ENCODE measurements at regions not wholly inside any gene's neighbourhood (a gene's known extent, or its start where the extent isn't known, plus 50 kb on each side); places are given as distances from the start of the nearest gene placed in this dataset.

- Histone ChIP-seq H3K9me3 (ENCODE audit: control insufficient read depth in 2 of 3, insufficient read depth in 1 of 3, low read length in 3 of 3) (no peaks in the 10 kb centered on the region), H3K4me1 (ENCODE audit: control insufficient read depth in 2 of 3, insufficient read depth in 2 of 3, low read depth in 1 of 3, low read length in 3 of 3) (no peaks in the 10 kb centered on the region), H3K4me3 (ENCODE audit: low read length in 3 of 3) (no peak overlapping the region), H3K27me3 (ENCODE audit: control insufficient read depth, insufficient read depth, low read length) (no peaks in the 10 kb centered on the region), H3K27ac (ENCODE audit: low read depth in 2 of 2, low read length in 2 of 2) (no peak overlapping the region), H3K36me3 (ENCODE audit: control insufficient read depth in 2 of 3, insufficient read depth in 3 of 3, low read length in 3 of 3) (no peaks in the 10 kb centered on the region), H3K9ac (ENCODE audit: low read length in 3 of 3) (no peak overlapping the region)
- no peak for FAIRE-seq
- no peak for DNase-seq
- TF ChIP-seq, protein P1, sequence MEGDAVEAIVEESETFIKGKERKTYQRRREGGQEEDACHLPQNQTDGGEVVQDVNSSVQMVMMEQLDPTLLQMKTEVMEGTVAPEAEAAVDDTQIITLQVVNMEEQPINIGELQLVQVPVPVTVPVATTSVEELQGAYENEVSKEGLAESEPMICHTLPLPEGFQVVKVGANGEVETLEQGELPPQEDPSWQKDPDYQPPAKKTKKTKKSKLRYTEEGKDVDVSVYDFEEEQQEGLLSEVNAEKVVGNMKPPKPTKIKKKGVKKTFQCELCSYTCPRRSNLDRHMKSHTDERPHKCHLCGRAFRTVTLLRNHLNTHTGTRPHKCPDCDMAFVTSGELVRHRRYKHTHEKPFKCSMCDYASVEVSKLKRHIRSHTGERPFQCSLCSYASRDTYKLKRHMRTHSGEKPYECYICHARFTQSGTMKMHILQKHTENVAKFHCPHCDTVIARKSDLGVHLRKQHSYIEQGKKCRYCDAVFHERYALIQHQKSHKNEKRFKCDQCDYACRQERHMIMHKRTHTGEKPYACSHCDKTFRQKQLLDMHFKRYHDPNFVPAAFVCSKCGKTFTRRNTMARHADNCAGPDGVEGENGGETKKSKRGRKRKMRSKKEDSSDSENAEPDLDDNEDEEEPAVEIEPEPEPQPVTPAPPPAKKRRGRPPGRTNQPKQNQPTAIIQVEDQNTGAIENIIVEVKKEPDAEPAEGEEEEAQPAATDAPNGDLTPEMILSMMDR (IDR thresholded peaks at IDR 0.05; ENCODE audit: borderline replicate concordance, extremely low read depth, insufficient read depth) = no peak
- intact Hi-C loops (cut with DNase I) = no loop called here
These were observed 77.6 kb upstream of the RGS18 start for GRCh38 chr1:192080684-192081083.

DNA sequence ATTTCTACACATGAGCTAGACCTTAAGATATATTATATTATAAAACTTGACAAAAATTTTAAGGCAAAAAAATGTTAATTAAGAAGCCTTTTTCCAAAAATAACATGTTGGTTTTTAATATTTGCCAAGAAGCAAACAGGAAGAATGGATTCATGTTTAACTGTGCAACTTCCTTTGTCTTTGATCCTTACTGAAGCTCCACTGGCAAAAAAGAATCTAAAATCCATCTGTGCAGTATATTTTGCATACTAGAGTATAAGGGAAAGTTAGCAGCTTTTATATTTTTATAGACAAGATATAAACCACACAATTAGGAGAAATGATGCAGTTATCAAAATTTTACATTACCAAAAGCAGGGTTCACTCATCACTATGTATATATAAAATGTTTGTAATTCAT is 76.9 kb upstream of the RGS18 start:
- Histone ChIP-seq H3K4me3 (ENCODE audit: low read length in 3 of 3) (no peak overlapping the region), H3K27me3 (ENCODE audit: control insufficient read depth, insufficient read depth, low read length) (no peaks in the 10 kb centered on the region), H3K9me3 (ENCODE audit: control insufficient read depth in 2 of 3, insufficient read depth in 1 of 3, low read length in 3 of 3) (no peaks in the 10 kb centered on the region), H3K9ac (ENCODE audit: low read length in 3 of 3) (no peak overlapping the region), H3K4me1 (ENCODE audit: control insufficient read depth in 2 of 3, insufficient read depth in 2 of 3, low read depth in 1 of 3, low read length in 3 of 3) (no peaks in the 10 kb centered on the region), H3K36me3 (ENCODE audit: control insufficient read depth in 2 of 3, insufficient read depth in 3 of 3, low read length in 3 of 3) (no peaks in the 10 kb centered on the region), H3K27ac (ENCODE audit: low read depth in 2 of 2, low read length in 2 of 2) (no peak overlapping the region)
- TF ChIP-seq, protein P1 (IDR thresholded peaks at IDR 0.05; ENCODE audit: borderline replicate concordance, extremely low read depth, insufficient read depth) = no peak
- DNase-seq (no peak), FAIRE-seq (no peak)
- intact Hi-C loops (cut with DNase I) = no loop called here

DNA sequence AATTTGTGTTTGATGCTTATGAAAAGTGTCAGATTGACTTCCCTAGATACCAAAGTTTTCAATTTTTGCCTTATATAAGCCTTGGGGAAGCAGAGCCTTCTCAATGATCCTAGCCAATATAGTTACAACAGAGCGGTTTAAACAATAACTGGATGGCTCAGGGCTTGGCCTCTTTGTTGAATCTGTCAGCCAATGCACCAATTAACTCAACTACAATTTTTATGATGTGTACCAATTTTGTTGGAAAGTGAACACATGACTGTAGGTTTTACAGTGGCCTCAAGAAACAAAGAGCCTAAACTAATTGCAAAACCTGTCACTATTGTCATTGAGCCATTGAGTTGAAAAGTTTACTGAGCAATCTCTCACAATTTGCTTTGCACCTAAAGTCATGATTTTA is 71.6 kb upstream of the RGS18 start:
- Histone ChIP-seq H3K36me3 (ENCODE audit: control insufficient read depth in 2 of 3, insufficient read depth in 3 of 3, low read length in 3 of 3) (no peaks in the 10 kb centered on the region), H3K9me3 (ENCODE audit: control insufficient read depth in 2 of 3, insufficient read depth in 1 of 3, low read length in 3 of 3) (no peaks in the 10 kb centered on the region), H3K27me3 (ENCODE audit: control insufficient read depth, insufficient read depth, low read length) (no peaks in the 10 kb centered on the region), H3K4me3 (ENCODE audit: low read length in 3 of 3) (no peak overlapping the region), H3K27ac (ENCODE audit: low read depth in 2 of 2, low read length in 2 of 2) (no peak overlapping the region), H3K4me1 (ENCODE audit: control insufficient read depth in 2 of 3, insufficient read depth in 2 of 3, low read depth in 1 of 3, low read length in 3 of 3) (no peaks in the 10 kb centered on the region), H3K9ac (ENCODE audit: low read length in 3 of 3) (no peak overlapping the region)
- TF ChIP-seq, protein P1 (IDR thresholded peaks at IDR 0.05; ENCODE audit: borderline replicate concordance, extremely low read depth, insufficient read depth) = no peak
- DNase-seq = no peak
- no peak for FAIRE-seq
- intact Hi-C loops (cut with DNase I) = no loop called here

DNA sequence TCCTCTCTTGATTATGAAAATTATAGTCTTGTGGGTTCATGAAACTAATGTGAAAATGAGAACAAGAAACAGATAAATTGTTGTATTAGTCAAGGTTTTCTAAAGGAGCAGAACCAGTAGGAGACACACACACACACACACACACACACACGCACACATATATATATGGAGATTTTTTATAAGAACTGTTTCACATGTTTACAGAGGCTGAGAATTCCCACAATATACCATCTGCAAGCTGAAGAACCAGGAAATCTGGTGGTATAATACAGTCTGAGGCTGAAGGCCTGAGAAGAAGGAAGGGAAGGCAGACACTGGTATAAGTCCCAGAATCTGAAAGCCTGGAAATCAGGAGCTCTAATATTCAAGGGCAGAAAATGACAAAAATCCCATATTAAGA is 70.9 kb upstream of the RGS18 start:
- Histone ChIP-seq H3K4me3 (ENCODE audit: low read length in 3 of 3) (no peak overlapping the region), H3K4me1 (ENCODE audit: control insufficient read depth in 2 of 3, insufficient read depth in 2 of 3, low read depth in 1 of 3, low read length in 3 of 3) (no peaks in the 10 kb centered on the region), H3K27me3 (ENCODE audit: control insufficient read depth, insufficient read depth, low read length) (no peaks in the 10 kb centered on the region), H3K27ac (ENCODE audit: low read depth in 2 of 2, low read length in 2 of 2) (no peak overlapping the region), H3K9me3 (ENCODE audit: control insufficient read depth in 2 of 3, insufficient read depth in 1 of 3, low read length in 3 of 3) (no peaks in the 10 kb centered on the region), H3K9ac (ENCODE audit: low read length in 3 of 3) (no peak overlapping the region), H3K36me3 (ENCODE audit: control insufficient read depth in 2 of 3, insufficient read depth in 3 of 3, low read length in 3 of 3) (no peaks in the 10 kb centered on the region)
- TF ChIP-seq, protein P1 (IDR thresholded peaks at IDR 0.05; ENCODE audit: borderline replicate concordance, extremely low read depth, insufficient read depth) = no peak
- intact Hi-C loops (cut with DNase I) = no loop called here
- no peak for FAIRE-seq
- DNase-seq = no peak

Data from kidney (tissue), 13 donors.